ENCODE measurements at regions not wholly inside any gene's neighbourhood (a gene's known extent, or its start where the extent isn't known, plus 50 kb on each side); places are given as distances from the start of the nearest gene placed in this dataset.
"Not testable (repeated sequence)": the region's sequence is repeated elsewhere in the genome, so short reads cannot be mapped to it uniquely, and the experiment has no call there.

- H3K27ac ChIP-seq (ENCODE audit: control insufficient read depth, insufficient read depth); H3K4me3 ChIP-seq; H3K9ac ChIP-seq (ENCODE audit: control insufficient read depth, insufficient read depth, low read length); H4K20me1 ChIP-seq (ENCODE audit: control insufficient read depth, insufficient read depth); in situ Hi-C loops (cut with MboI); H3K9me3 ChIP-seq (replicated peaks; ENCODE audit: control insufficient read depth, insufficient read depth, low read length); RAD21 ChIA-PET (ENCODE audit: unreplicated experiment); CTCF ChIA-PET; DNase-seq (ENCODE audit: low read depth, low spot score); FAIRE-seq; SMC1A ChIA-PET (ENCODE audit: uncharacterized antibody, unreplicated experiment); H3K79me2 ChIP-seq (ENCODE audit: control insufficient read depth, insufficient read depth, low read length); H3K27me3 ChIP-seq (replicated peaks in 1 of 2; ENCODE audit: control insufficient read depth in 2 of 2, insufficient read depth in 2 of 2, low read length in 1 of 2); ATAC-seq; H2AFZ ChIP-seq (ENCODE audit: control insufficient read depth, low read depth, low read length); H3K4me1 ChIP-seq (ENCODE audit: control insufficient read depth, insufficient read depth, low read length); intact Hi-C loops (cut with micrococcal nuclease; ENCODE audit: unreplicated experiment); BruUV-seq (replicated peaks); H3K4me2 ChIP-seq (ENCODE audit: control insufficient read depth, insufficient read depth); H3K36me3 ChIP-seq (ENCODE audit: control insufficient read depth in 2 of 2, insufficient read depth in 2 of 2, low read length in 1 of 2); POLR2A ChIA-PET: not testable (repeated sequence)
- WGBS (ENCODE audit: insufficient coverage, insufficient replicate concordance, low lambda C conversion rate, missing lambda C conversion rate), result 28% methylated on average over 2 of the region's 2 CpGs
Observed at GRCh38 chrX:1847790-1848189, 232.9 kb downstream of the ASMT start.

- POLR2A ChIA-PET, result no interaction called here
- no TSS peak for BruUV-seq (replicated peaks)
- intact Hi-C loops (cut with micrococcal nuclease; ENCODE audit: unreplicated experiment) (no loop called here), in situ Hi-C loops (cut with MboI) (no loop called here)
- H3K36me3 ChIP-seq (ENCODE audit: control insufficient read depth in 2 of 2, insufficient read depth in 2 of 2, low read length in 1 of 2), result no peaks in the 10 kb centered on the region
- no peaks in the 10 kb centered on the region for H3K79me2 ChIP-seq (ENCODE audit: control insufficient read depth, insufficient read depth, low read length)
- CTCF ChIA-PET, result no interaction called here
- ATAC-seq (no peak), DNase-seq (ENCODE audit: low read depth, low spot score) (no peak), FAIRE-seq (no peak)
- WGBS (ENCODE audit: insufficient coverage, insufficient replicate concordance, low lambda C conversion rate, missing lambda C conversion rate), result 45% methylated on average over 6 of the region's 6 CpGs
- RAD21 ChIA-PET (ENCODE audit: unreplicated experiment), result no interaction called here
- H3K27ac ChIP-seq (ENCODE audit: control insufficient read depth, insufficient read depth), result no peak overlapping the region
- H2AFZ ChIP-seq (ENCODE audit: control insufficient read depth, low read depth, low read length), result no peak overlapping the region
- H4K20me1 ChIP-seq (ENCODE audit: control insufficient read depth, insufficient read depth), result no peaks in the 10 kb centered on the region
- no peak overlapping the region for H3K9ac ChIP-seq (ENCODE audit: control insufficient read depth, insufficient read depth, low read length)
- SMC1A ChIA-PET (ENCODE audit: uncharacterized antibody, unreplicated experiment), result no interaction called here
- H3K4me3 ChIP-seq, result no peak overlapping the region
- TF ChIP-seq SKIL (IDR thresholded peaks at IDR 0.05; ENCODE audit: low read depth, poor library complexity, severe bottlenecking) (no peak), STAT1 (conservative IDR thresholded peaks at IDR 0.05) (no peak), RUNX3 (IDR thresholded peaks at IDR 0.05; ENCODE audit: low read length) (no peak), BRCA1 (IDR thresholded peaks at IDR 0.05; ENCODE audit: low read depth, low read length) (no peak), PBX3 (IDR thresholded peaks at IDR 0.05; ENCODE audit: insufficient replicate concordance, low read depth, low read length) (no peak), ZNF687 (IDR thresholded peaks at IDR 0.05) (no peak), MEF2A (IDR thresholded peaks at IDR 0.05; ENCODE audit: insufficient read depth, low read depth, low read length) (no peak), TCF12 (IDR thresholded peaks at IDR 0.05; ENCODE audit: low read depth, low read length) (no peak), ESRRA (IDR thresholded peaks at IDR 0.05; ENCODE audit: low read length) (no peak)
- no peaks in the 10 kb centered on the region for H3K4me1 ChIP-seq (ENCODE audit: control insufficient read depth, insufficient read depth, low read length)
- H3K27me3 ChIP-seq (replicated peaks in 1 of 2; ENCODE audit: control insufficient read depth in 2 of 2, insufficient read depth in 2 of 2, low read length in 1 of 2), result no peaks in the 10 kb centered on the region
- H3K9me3 ChIP-seq (replicated peaks; ENCODE audit: control insufficient read depth, insufficient read depth, low read length), result no peaks in the 10 kb centered on the region
- H3K4me2 ChIP-seq (ENCODE audit: control insufficient read depth, insufficient read depth), result no peak overlapping the region
Observed at GRCh38 chrX:1851527-1851926, 236.7 kb downstream of the ASMT start.
